Left lobe of liver (tissue), 2 donors: ENCODE measurements at regions not wholly inside any gene's neighbourhood (a gene's known extent, or its start where the extent isn't known, plus 50 kb on each side); places are given as distances from the start of the nearest gene placed in this dataset.

Source experiments
- ATAC-seq: fragments of 200-7000 bp; cut with Tn5 transposase; one replicate; pipeline ENCODE4 v1.9.1; 2020; ENCODE audit warnings: mild to moderate bottlenecking, moderate library complexity
- DNase-seq: peaks from one replicate; pipeline ENCODE4 v3.0.0-alpha.2; 2020; ENCODE audit warnings: low spot score
- donor health status: DM: no; HTN: no; CAD: no; lungs with moderate emphysema.
- donor health status: DM: no; HTN: yes; CAD: no.

GRCh38 chr12:47024463-47024862 is 55.0 kb upstream of the PCED1B start:
- ATAC-seq (no peak), DNase-seq (no peak)

GRCh38 chr12:47025349-47025748 is 54.1 kb upstream of the PCED1B start:
- no peak for DNase-seq
- no peak for ATAC-seq

DNA sequence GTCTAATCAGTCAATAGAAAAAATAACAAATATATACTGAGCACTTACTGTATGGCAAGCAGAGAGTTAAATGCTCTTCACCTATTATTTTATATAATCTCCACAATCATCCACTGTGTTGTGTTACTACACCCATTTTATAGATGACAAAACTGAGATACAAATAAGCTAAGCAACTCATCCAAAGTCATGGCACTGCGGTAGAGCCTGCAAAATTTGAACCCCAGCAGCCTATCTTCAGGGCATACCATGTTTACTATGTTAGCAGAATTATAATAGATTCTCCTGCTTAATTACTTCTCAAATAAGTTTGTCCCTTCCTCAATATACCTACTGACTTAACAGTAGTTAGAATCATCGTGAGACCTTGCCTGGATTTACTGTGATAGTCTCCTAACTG is 53.6 kb upstream of the PCED1B start:
- no peak for ATAC-seq
- no peak for DNase-seq

DNA sequence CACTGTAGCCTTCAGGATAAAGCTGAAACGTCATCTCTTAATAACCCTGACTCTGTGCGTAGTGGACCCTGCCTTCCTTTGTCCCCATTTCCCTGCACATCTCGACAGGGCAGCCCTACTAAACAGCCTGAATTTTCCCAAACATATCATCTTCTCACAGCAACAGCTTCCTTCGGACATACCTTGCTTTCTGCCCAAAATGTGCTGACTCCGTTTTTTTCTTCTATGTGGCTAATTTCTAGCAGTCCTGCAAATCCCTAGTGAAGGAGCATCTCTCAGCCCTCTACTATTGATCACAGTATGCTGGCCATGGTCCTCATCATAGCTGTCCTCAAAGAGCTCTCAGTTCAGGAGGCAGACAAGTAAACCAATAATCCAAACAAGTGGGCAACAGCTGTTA is 53.1 kb upstream of the PCED1B start:
- ATAC-seq (no peak), DNase-seq (no peak)
